Mammary epithelial cell (primary cell): ENCODE measurements at regions not wholly inside any gene's neighbourhood (a gene's known extent, or its start where the extent isn't known, plus 50 kb on each side); places are given as distances from the start of the nearest gene placed in this dataset.

Experiments used
- EZH2 ChIP-seq: IDR thresholded peaks from 2 replicates; pipeline ENCODE4 v1.6.1; 2012; ENCODE audit warnings: low read length, inconsistent platforms, borderline replicate concordance
- TF ChIP-seq, protein P1 (sequence below), 2 donors: IDR thresholded peaks in 1 of 2; conservative IDR thresholded peaks in 1 of 2; 2 replicates each; pipeline ENCODE4 v1.5.1; 2011 to 2012; ENCODE audit warnings: inconsistent platforms in 2 of 2, low read length in 2 of 2, mild to moderate bottlenecking in 2 of 2, control low read depth in 1 of 2, low read depth in 1 of 2; ENCODE audit not compliant: insufficient read depth in 1 of 2; ENCODE audit errors: extremely low read depth in 1 of 2

- TF ChIP-seq, protein P1, sequence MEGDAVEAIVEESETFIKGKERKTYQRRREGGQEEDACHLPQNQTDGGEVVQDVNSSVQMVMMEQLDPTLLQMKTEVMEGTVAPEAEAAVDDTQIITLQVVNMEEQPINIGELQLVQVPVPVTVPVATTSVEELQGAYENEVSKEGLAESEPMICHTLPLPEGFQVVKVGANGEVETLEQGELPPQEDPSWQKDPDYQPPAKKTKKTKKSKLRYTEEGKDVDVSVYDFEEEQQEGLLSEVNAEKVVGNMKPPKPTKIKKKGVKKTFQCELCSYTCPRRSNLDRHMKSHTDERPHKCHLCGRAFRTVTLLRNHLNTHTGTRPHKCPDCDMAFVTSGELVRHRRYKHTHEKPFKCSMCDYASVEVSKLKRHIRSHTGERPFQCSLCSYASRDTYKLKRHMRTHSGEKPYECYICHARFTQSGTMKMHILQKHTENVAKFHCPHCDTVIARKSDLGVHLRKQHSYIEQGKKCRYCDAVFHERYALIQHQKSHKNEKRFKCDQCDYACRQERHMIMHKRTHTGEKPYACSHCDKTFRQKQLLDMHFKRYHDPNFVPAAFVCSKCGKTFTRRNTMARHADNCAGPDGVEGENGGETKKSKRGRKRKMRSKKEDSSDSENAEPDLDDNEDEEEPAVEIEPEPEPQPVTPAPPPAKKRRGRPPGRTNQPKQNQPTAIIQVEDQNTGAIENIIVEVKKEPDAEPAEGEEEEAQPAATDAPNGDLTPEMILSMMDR (conservative IDR thresholded peaks at IDR 0.05 in 1 of 2, IDR thresholded peaks at IDR 0.05 in 1 of 2; ENCODE audit: extremely low read depth in 1 of 2, insufficient read depth in 1 of 2, low read depth in 1 of 2, low read length in 2 of 2): no peak
- TF ChIP-seq EZH2: no peak
These were observed 316.2 kb upstream of the UMPS start for GRCh38 chr3:124413989-124414598.
